ENCODE measurements at regions not wholly inside any gene's neighbourhood (a gene's known extent, or its start where the extent isn't known, plus 50 kb on each side); places are given as distances from the start of the nearest gene placed in this dataset.
"Not testable (repeated sequence)": the region's sequence is repeated elsewhere in the genome, so short reads cannot be mapped to it uniquely, and the experiment has no call there.

- no peaks in the 10 kb centered on the region for H3K36me3 ChIP-seq (ENCODE audit: insufficient read depth, low read length)
- no peaks in the 10 kb centered on the region for H3K4me1 ChIP-seq (ENCODE audit: control insufficient read depth, insufficient read depth, low read length)
- no peaks in the 10 kb centered on the region for H3K27me3 ChIP-seq (ENCODE audit: control insufficient read depth, insufficient read depth, low read length)
- no peak overlapping the region for H3K9ac ChIP-seq (ENCODE audit: low read depth, low read length)
- H3K9me3 ChIP-seq (replicated peaks; ENCODE audit: low read length) = no peaks in the 10 kb centered on the region
- H3K4me2 ChIP-seq (ENCODE audit: low read length) = no peak overlapping the region
- H3K4me3 ChIP-seq (ENCODE audit: low read length) = no peak overlapping the region
These were observed 1133.5 kb upstream of the TMPRSS15 start for GRCh38 chr21:19537116-19537515.

DNA sequence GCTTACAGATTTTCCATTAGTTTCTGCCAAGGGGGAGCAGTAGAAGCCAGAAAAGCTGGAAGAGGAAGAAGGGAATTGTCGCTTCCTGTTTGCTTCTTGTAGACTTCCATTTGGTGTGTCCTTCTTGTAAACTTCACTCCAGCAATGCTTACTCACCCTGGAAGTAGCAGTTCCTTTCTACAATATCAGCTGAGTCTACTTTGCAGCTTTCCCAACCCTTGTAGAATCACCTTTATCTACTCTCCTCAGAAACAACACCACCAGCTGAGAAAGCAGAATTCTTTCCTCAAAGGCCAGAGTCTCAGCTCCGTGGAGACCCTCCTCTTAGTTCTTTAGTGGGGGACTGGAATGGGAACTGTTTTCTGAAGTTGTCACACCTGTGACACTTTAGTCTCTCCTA, 1136.7 kb upstream of the TMPRSS15 start:
- H3K9ac ChIP-seq (ENCODE audit: low read depth, low read length) = no peak overlapping the region
- H3K4me1 ChIP-seq (ENCODE audit: control insufficient read depth, insufficient read depth, low read length) = no peaks in the 10 kb centered on the region
- no peak overlapping the region for H3K4me2 ChIP-seq (ENCODE audit: low read length)
- H3K4me3 ChIP-seq (ENCODE audit: low read length) = no peak overlapping the region
- H3K36me3 ChIP-seq (ENCODE audit: insufficient read depth, low read length) = no peaks in the 10 kb centered on the region
- no peaks in the 10 kb centered on the region for H3K9me3 ChIP-seq (replicated peaks; ENCODE audit: low read length)
- H3K27me3 ChIP-seq (ENCODE audit: control insufficient read depth, insufficient read depth, low read length) = no peaks in the 10 kb centered on the region

DNA sequence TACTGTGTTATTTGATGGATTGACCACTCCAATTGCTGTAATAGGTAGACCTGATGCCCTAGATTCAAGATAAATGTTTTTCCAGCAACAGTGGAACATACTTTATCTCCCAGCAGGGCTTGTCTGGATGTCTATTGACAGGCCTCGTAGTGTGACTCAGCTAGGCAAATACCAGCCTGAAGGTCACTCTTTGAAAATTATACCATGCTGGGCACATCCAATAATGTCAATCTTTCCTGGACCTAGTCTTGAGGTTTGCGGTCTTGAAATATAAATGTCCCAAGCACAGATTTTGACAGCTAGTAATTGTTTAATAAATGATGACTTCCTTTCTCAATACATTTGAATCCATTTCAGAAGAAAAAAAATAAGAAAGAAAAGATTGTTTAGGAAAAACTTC, 1138.0 kb upstream of the TMPRSS15 start:
- no peak overlapping the region for H3K9ac ChIP-seq (ENCODE audit: low read depth, low read length)
- H3K9me3 ChIP-seq (replicated peaks; ENCODE audit: low read length) = no peaks in the 10 kb centered on the region
- no peaks in the 10 kb centered on the region for H3K4me1 ChIP-seq (ENCODE audit: control insufficient read depth, insufficient read depth, low read length)
- H3K27me3 ChIP-seq (ENCODE audit: control insufficient read depth, insufficient read depth, low read length) = no peaks in the 10 kb centered on the region
- no peak overlapping the region for H3K4me3 ChIP-seq (ENCODE audit: low read length)
- no peak overlapping the region for H3K4me2 ChIP-seq (ENCODE audit: low read length)
- no peaks in the 10 kb centered on the region for H3K36me3 ChIP-seq (ENCODE audit: insufficient read depth, low read length)

DNA sequence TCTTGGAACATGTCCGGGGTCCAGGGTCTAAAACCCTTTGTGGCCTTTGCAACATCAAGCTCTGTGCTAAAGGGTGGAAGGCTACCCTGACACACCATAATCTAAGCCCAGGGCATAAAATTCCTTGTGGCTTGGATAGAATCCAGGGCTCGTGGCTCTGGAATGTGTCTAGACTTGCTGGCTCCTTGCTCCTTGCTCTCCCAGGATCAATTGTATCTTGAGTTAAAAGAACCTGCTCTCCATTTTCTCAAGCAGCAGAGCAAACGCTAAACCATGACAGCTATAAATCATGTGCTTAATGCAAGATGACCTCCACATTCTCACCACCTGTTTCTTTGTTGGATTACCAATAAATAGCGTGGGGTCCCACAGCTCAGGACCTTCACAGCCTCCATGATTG, 1140.9 kb upstream of the TMPRSS15 start:
- not testable (repeated sequence) for H3K4me1 ChIP-seq (ENCODE audit: control insufficient read depth, insufficient read depth, low read length); H3K9me3 ChIP-seq (replicated peaks; ENCODE audit: low read length); H3K4me2 ChIP-seq (ENCODE audit: low read length); H3K4me3 ChIP-seq (ENCODE audit: low read length); H3K36me3 ChIP-seq (ENCODE audit: insufficient read depth, low read length); H3K9ac ChIP-seq (ENCODE audit: low read depth, low read length); H3K27me3 ChIP-seq (ENCODE audit: control insufficient read depth, insufficient read depth, low read length)

DNA sequence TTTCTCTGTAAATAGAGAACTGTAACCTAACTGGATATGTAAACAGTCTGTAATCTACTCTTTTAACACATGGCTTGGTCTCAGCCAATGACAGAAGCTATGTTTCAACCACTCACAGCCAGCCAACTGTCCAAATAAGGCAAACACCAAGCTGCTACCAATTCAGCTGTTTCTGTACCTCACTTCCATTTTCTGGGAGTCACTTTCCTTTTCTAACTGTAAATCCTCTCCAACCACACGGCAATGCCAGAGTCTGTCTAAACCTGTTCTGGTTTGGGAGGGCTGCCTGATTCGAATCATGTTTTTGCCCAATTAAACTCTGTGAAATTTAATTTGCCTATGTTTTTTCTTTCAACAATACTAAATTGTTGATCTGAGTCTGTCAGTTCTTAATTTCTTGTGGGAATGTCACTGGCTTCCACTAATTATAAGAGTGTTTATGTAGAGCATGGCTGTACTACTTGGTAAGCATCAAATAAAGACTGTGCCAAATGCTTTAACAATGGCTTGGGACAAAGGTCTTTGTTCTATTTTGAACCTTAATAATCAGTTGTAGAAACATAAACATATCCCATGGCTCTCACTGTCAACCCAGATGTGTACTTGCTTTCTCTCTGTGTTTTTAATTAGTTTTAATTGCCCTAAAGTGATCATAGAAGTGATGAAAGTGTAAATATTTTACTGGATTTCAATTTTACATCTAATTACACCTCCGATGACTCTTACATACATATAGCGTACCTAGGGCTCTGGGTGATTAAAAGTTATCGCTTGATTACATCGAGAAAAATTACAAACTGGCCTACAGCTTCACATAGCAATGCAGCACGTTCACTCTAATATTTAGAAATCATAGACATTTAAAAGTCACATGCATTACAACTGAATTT, 1144.6 kb upstream of the TMPRSS15 start:
- no peak overlapping the region for H3K9ac ChIP-seq (ENCODE audit: low read depth, low read length)
- no peaks in the 10 kb centered on the region for H3K9me3 ChIP-seq (replicated peaks; ENCODE audit: low read length)
- H3K27me3 ChIP-seq (ENCODE audit: control insufficient read depth, insufficient read depth, low read length) = no peaks in the 10 kb centered on the region
- no peaks in the 10 kb centered on the region for H3K36me3 ChIP-seq (ENCODE audit: insufficient read depth, low read length)
- no peak overlapping the region for H3K4me2 ChIP-seq (ENCODE audit: low read length)
- no peak overlapping the region for H3K4me3 ChIP-seq (ENCODE audit: low read length)
- no peaks in the 10 kb centered on the region for H3K4me1 ChIP-seq (ENCODE audit: control insufficient read depth, insufficient read depth, low read length)

- no peaks in the 10 kb centered on the region for H3K9me3 ChIP-seq (replicated peaks; ENCODE audit: low read length)
- H3K27me3 ChIP-seq (ENCODE audit: control insufficient read depth, insufficient read depth, low read length) = no peaks in the 10 kb centered on the region
- H3K4me1 ChIP-seq (ENCODE audit: control insufficient read depth, insufficient read depth, low read length) = no peaks in the 10 kb centered on the region
- H3K9ac ChIP-seq (ENCODE audit: low read depth, low read length) = no peak overlapping the region
- no peak overlapping the region for H3K4me3 ChIP-seq (ENCODE audit: low read length)
- no peak overlapping the region for H3K4me2 ChIP-seq (ENCODE audit: low read length)
- H3K36me3 ChIP-seq (ENCODE audit: insufficient read depth, low read length) = no peaks in the 10 kb centered on the region
These were observed 1150.5 kb upstream of the TMPRSS15 start for GRCh38 chr21:19553919-19554615.

DNA sequence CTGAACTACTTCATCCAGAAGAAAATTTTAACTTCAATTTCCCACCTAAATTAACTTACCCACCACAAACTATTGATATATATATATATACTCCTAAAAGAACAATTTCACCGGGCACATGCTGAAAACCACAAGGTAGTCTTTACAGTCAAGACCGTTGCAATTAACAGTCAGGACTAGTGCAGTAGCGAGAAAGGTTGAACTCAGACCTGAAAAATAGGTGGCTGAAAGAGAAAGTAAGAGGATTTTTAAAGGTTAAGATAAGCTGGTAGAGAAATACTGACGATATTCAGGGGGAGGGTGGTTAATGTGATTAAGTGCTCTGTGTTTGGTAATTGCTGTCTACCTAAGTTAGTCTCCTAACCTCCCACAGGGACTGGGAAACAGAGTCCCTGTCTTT, 1153.5 kb upstream of the TMPRSS15 start:
- Histone ChIP-seq H3K36me3 (ENCODE audit: insufficient read depth, low read length) (no peaks in the 10 kb centered on the region), H3K27me3 (ENCODE audit: control insufficient read depth, insufficient read depth, low read length) (no peaks in the 10 kb centered on the region), H3K4me3 (ENCODE audit: low read length) (no peak overlapping the region), H3K9me3 (replicated peaks; ENCODE audit: low read length) (no peaks in the 10 kb centered on the region), H3K4me1 (ENCODE audit: control insufficient read depth, insufficient read depth, low read length) (no peaks in the 10 kb centered on the region), H3K9ac (ENCODE audit: low read depth, low read length) (no peak overlapping the region), H3K4me2 (ENCODE audit: low read length) (no peak overlapping the region)

DNA sequence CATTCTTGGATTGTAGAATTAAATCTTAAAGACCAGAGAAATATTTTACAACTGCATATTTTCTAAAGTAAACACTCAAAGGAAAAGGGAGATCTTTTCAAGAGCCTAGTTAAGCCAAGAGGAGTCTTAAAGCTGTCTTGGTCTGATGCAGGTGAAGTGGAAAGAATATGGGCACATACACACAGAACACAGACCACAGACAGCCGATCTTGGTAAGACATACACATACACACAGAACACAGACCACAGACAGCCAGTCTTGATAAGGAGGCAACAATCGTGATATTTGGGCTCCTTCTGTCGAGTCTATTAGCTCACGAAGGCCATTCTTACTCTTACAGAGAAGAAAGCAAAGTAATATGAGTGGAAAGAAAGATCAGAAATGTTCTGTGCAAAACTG, 1153.9 kb upstream of the TMPRSS15 start:
- H3K9me3 ChIP-seq (replicated peaks; ENCODE audit: low read length) = no peaks in the 10 kb centered on the region
- no peak overlapping the region for H3K4me3 ChIP-seq (ENCODE audit: low read length)
- H3K4me2 ChIP-seq (ENCODE audit: low read length) = no peak overlapping the region
- H3K9ac ChIP-seq (ENCODE audit: low read depth, low read length) = no peak overlapping the region
- no peaks in the 10 kb centered on the region for H3K27me3 ChIP-seq (ENCODE audit: control insufficient read depth, insufficient read depth, low read length)
- no peaks in the 10 kb centered on the region for H3K4me1 ChIP-seq (ENCODE audit: control insufficient read depth, insufficient read depth, low read length)
- H3K36me3 ChIP-seq (ENCODE audit: insufficient read depth, low read length) = no peaks in the 10 kb centered on the region

DNA sequence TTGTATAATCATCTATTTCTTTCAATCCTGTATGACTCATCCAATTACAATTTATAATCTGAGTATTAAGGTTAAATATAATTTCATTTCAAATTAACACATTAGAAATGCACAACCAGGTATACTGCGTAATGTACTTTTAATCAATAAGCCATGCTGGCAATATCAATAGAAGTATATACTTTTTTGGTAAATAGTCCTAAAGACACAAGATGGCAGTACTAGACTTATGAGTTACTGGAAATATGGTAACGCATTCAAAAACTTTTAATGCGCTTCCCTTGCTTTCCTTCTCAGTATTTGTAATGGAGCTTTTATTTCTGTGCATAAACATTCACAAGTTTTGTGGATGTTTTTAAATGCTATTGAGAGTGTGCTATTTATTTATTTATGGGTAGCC, 1162.0 kb upstream of the TMPRSS15 start:
- H3K4me3 ChIP-seq (ENCODE audit: low read length) = no peak overlapping the region
- H3K36me3 ChIP-seq (ENCODE audit: insufficient read depth, low read length) = no peaks in the 10 kb centered on the region
- no peak overlapping the region for H3K9ac ChIP-seq (ENCODE audit: low read depth, low read length)
- no peaks in the 10 kb centered on the region for H3K27me3 ChIP-seq (ENCODE audit: control insufficient read depth, insufficient read depth, low read length)
- no peak overlapping the region for H3K4me2 ChIP-seq (ENCODE audit: low read length)
- no peaks in the 10 kb centered on the region for H3K4me1 ChIP-seq (ENCODE audit: control insufficient read depth, insufficient read depth, low read length)
- no peaks in the 10 kb centered on the region for H3K9me3 ChIP-seq (replicated peaks; ENCODE audit: low read length)

DNA sequence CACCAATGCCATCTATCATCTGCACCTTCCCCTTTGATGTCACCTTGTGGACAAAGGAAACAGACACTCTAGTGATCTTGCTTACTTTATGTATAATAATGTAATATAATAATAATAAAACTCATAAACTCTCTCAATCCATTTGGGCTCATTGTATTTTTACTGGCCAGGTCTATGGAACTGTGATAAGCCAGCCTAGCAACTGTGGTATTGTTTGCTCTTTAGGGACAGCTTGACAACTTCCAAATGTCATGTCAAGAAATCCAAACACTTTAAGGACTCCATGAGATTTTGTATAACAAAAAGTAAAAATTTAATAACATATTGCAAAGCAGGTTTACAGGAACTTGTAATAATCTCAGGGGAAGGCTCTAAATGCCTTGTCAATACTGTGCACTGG, 1163.4 kb upstream of the TMPRSS15 start:
- no peak overlapping the region for H3K4me3 ChIP-seq (ENCODE audit: low read length)
- H3K9me3 ChIP-seq (replicated peaks; ENCODE audit: low read length) = no peaks in the 10 kb centered on the region
- H3K4me2 ChIP-seq (ENCODE audit: low read length) = no peak overlapping the region
- no peaks in the 10 kb centered on the region for H3K27me3 ChIP-seq (ENCODE audit: control insufficient read depth, insufficient read depth, low read length)
- H3K4me1 ChIP-seq (ENCODE audit: control insufficient read depth, insufficient read depth, low read length) = no peaks in the 10 kb centered on the region
- no peaks in the 10 kb centered on the region for H3K36me3 ChIP-seq (ENCODE audit: insufficient read depth, low read length)
- no peak overlapping the region for H3K9ac ChIP-seq (ENCODE audit: low read depth, low read length)

DNA sequence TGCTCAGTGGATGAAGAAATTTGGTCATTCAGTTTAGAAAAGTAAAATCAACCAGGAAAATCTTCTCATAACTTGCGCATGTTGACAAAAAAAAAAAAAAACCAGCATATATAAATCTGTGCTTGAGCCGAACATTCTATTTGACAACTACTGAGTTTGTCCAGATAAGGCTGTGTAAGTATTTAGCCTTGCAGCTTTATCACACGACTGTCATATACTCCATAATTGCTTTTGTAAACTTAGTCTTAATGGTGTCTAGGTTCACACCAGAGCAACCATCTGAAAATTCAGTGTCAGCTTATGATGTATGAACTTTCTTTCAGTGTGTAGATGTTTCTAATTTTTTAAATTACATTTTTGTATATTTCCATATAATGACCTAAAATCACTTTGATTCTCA, 1173.8 kb upstream of the TMPRSS15 start:
- Histone ChIP-seq H3K4me3 (ENCODE audit: low read length) (no peak overlapping the region), H3K4me2 (ENCODE audit: low read length) (no peak overlapping the region), H3K36me3 (ENCODE audit: insufficient read depth, low read length) (no peaks in the 10 kb centered on the region), H3K4me1 (ENCODE audit: control insufficient read depth, insufficient read depth, low read length) (no peaks in the 10 kb centered on the region), H3K27me3 (ENCODE audit: control insufficient read depth, insufficient read depth, low read length) (no peaks in the 10 kb centered on the region), H3K9me3 (replicated peaks; ENCODE audit: low read length) (no peaks in the 10 kb centered on the region), H3K9ac (ENCODE audit: low read depth, low read length) (no peak overlapping the region)

- Histone ChIP-seq H3K36me3 (ENCODE audit: insufficient read depth, low read length) (no peaks in the 10 kb centered on the region), H3K4me1 (ENCODE audit: control insufficient read depth, insufficient read depth, low read length) (no peaks in the 10 kb centered on the region), H3K9ac (ENCODE audit: low read depth, low read length) (no peak overlapping the region), H3K4me3 (ENCODE audit: low read length) (no peak overlapping the region), H3K27me3 (ENCODE audit: control insufficient read depth, insufficient read depth, low read length) (no peaks in the 10 kb centered on the region), H3K4me2 (ENCODE audit: low read length) (no peak overlapping the region), H3K9me3 (replicated peaks; ENCODE audit: low read length) (no peaks in the 10 kb centered on the region)
These were observed 1186.5 kb upstream of the TMPRSS15 start for GRCh38 chr21:19590044-19590443.

Measured in skeletal muscle satellite cell (primary cell).